GM12873 (cell line): ENCODE measurements at regions not wholly inside any gene's neighbourhood (a gene's known extent, or its start where the extent isn't known, plus 50 kb on each side); places are given as distances from the start of the nearest gene placed in this dataset.

Source experiments
- CTCF ChIP-seq: IDR thresholded peaks from 2 replicates; pipeline ENCODE4 v1.5.1; 2012; ENCODE audit warnings: low read depth, mild to moderate bottlenecking, moderate library complexity, low read length, control low read depth; ENCODE audit not compliant: insufficient read depth; ENCODE audit errors: missing control alignments

DNA sequence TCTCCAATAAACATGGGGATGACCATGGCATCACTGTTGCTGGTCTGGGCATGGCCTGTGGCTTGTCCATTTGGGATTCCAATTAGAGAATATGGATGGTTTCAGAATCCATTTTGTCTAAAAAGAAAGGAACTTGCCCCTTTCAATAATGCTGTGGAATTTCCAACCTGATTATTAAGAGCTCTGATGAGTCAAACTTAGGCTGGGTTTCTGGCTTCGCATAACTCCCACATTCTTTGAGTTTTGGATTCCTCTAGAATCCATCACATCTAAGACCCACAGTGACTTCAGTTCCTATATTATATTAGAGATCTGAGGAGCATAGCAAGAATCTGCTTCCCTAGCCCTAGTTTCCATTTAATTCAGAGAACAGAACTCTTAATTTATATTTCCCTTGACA lies 531.5 kb downstream of the TNS1 start:
- TF ChIP-seq CTCF = no peak

GRCh38 chr2:217469203-217469810 lies 533.5 kb downstream of the TNS1 start:
- no peak for TF ChIP-seq CTCF

DNA sequence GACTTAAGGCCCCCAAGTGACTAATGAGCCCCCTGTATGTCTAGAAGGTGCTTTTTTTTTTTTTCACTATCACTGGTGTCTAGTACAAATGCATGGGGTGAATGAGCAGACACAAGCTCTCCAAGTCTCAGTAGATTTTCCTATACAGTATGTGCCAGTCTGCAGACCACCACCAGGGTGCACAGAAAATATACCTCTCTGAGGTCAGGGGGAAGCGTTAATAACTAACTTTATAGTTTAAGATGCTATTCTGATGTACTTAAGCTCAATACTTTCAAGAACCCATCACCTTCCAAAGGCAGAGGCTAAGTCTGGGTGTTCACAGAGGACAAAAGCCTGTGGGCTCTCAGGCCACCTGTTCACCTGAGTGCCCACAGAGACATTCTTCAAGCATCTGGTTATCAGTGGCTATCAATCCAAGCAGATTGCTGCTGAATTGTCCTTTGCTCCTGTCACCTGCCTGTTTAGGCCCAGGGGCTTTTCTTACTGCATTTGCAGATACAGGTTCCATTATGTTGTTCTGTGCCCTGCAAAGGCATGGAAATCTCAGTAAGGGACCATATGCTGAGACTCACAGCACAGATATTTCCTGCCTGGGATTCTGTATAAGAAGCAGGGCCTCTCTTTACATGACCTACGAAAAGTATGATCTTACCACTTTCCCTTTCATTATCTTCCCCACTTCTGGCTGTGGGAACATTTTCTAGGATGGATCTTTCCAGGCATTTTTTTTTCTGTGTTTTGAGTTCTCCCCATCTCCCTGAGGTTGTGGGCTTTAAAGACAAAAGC lies 534.6 kb downstream of the TNS1 start:
- TF ChIP-seq CTCF = no peak

- no peak for TF ChIP-seq CTCF
Measured at GRCh38 chr2:217467331-217467730, 535.5 kb downstream of the TNS1 start.

GRCh38 chr2:217466805-217467204 lies 536.0 kb downstream of the TNS1 start:
- no peak for TF ChIP-seq CTCF

DNA sequence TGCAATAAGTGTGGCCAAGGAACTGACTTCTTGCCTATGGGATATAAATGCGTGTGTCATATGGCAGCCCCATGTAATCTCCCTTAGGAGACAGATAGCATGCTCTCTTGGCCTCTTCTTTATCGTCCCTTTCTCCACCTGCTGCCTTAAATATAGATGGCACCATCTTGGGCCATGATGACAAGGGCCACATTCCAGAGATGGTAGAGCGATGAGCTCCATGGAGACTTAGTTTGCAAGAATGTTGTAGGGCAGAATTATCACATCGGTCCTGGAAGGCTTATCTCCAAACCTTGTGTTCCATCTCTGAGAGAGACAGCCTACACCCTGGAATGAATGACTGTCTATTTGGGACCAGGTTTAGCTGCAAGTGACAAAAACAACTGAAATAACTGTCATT lies 536.7 kb downstream of the TNS1 start:
- no peak for TF ChIP-seq CTCF

DNA sequence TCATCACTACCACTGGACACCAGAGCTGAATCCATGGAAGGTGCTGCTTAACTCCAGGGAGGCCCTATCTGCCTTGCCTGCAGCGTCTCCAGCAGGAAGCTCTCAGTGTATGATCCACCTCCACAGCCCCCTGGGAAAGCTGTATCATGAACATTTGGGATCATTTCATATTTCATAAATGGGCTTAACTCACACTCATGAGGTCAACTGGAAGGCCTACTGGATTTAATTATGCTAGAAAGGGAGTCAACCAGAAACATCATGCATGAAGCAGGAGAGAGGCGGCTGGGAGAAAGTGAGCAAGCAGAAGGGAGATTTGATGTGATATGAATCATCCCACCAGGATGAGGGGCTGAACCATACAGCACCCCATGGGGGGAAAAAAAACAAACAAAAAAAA lies 537.7 kb downstream of the TNS1 start:
- TF ChIP-seq CTCF = no peak
